ENCODE measurements at regions not wholly inside any gene's neighbourhood (a gene's known extent, or its start where the extent isn't known, plus 50 kb on each side); places are given as distances from the start of the nearest gene placed in this dataset.
A peak's percentile ranks its signal among the peaks of the same experiment; 100 is the strongest.
"Not testable (repeated sequence)": the region's sequence is repeated elsewhere in the genome, so short reads cannot be mapped to it uniquely, and the experiment has no call there.

GRCh38 chr2:87217741-87218410 is 196.2 kb upstream of the PLGLB1 start:
- peak; percentile 34 for TF ChIP-seq CTCF (IDR thresholded peaks at IDR 0.05; ENCODE audit: low read depth, low read length)
- H3K4me1 ChIP-seq (ENCODE audit: low read depth); DNase-seq (ENCODE audit: low read depth in 1 of 2, low spot score in 1 of 2); H3K4me3 ChIP-seq; H3K27me3 ChIP-seq; H3K36me3 ChIP-seq; H3K9me3 ChIP-seq (ENCODE audit: low read depth); H3K27ac ChIP-seq: not testable (repeated sequence)

- peak in 1 of 2 donors; percentile 69 for DNase-seq (ENCODE audit: low read depth in 1 of 2, low spot score in 1 of 2)
- H3K36me3 ChIP-seq; H3K9me3 ChIP-seq (ENCODE audit: low read depth); H3K4me3 ChIP-seq; H3K4me1 ChIP-seq (ENCODE audit: low read depth); H3K27me3 ChIP-seq; H3K27ac ChIP-seq: not testable (repeated sequence)
Observed at GRCh38 chr2:87220651-87221050, 199.0 kb upstream of the PLGLB1 start.

GRCh38 chr2:87222131-87222530 is 200.5 kb upstream of the PLGLB1 start:
- H3K4me1 ChIP-seq (ENCODE audit: low read depth); H3K9me3 ChIP-seq (ENCODE audit: low read depth); H3K27me3 ChIP-seq; H3K27ac ChIP-seq; H3K36me3 ChIP-seq; H3K4me3 ChIP-seq: not testable (repeated sequence)
- DNase-seq (ENCODE audit: low read depth in 1 of 2, low spot score in 1 of 2), result peak in 1 of 2 donors; percentile 16

- H3K4me3 ChIP-seq; H3K27ac ChIP-seq; DNase-seq (ENCODE audit: low read depth in 1 of 2, low spot score in 1 of 2): not testable (repeated sequence)
Observed at GRCh38 chr2:87223873-87224272, 202.2 kb upstream of the PLGLB1 start.

GRCh38 chr2:87229091-87229689 is 207.5 kb upstream of the PLGLB1 start:
- not testable (repeated sequence) for H3K36me3 ChIP-seq; H3K4me1 ChIP-seq (ENCODE audit: low read depth); H3K27ac ChIP-seq; H3K9me3 ChIP-seq (ENCODE audit: low read depth); H3K4me3 ChIP-seq; H3K27me3 ChIP-seq
- peak in 1 of 2 donors; percentile 43 for DNase-seq (ENCODE audit: low read depth in 1 of 2, low spot score in 1 of 2)
- peak; percentile 44 for TF ChIP-seq CTCF (IDR thresholded peaks at IDR 0.05; ENCODE audit: low read depth, low read length)

More at GRCh38 chr2:87223873-87224272, 202.2 kb upstream of the PLGLB1 start:
- H3K4me1 ChIP-seq (ENCODE audit: low read depth); H3K27me3 ChIP-seq; H3K9me3 ChIP-seq (ENCODE audit: low read depth); H3K36me3 ChIP-seq: not testable (repeated sequence)

- DNase-seq (ENCODE audit: low read depth in 1 of 2, low spot score in 1 of 2); H3K4me1 ChIP-seq (ENCODE audit: low read depth); H3K36me3 ChIP-seq; H3K27me3 ChIP-seq; H3K27ac ChIP-seq; H3K4me3 ChIP-seq; H3K9me3 ChIP-seq (ENCODE audit: low read depth): not testable (repeated sequence)
Observed at GRCh38 chr2:87229964-87230363, 208.3 kb upstream of the PLGLB1 start.

- not testable (repeated sequence) for DNase-seq (ENCODE audit: low read depth in 1 of 2, low spot score in 1 of 2); H3K27ac ChIP-seq; H3K36me3 ChIP-seq; H3K9me3 ChIP-seq (ENCODE audit: low read depth); H3K4me1 ChIP-seq (ENCODE audit: low read depth); H3K4me3 ChIP-seq; H3K27me3 ChIP-seq
Observed at GRCh38 chr2:87235333-87235981, 213.8 kb upstream of the PLGLB1 start.

- not testable (repeated sequence) for H3K27ac ChIP-seq; H3K4me1 ChIP-seq (ENCODE audit: low read depth); H3K4me3 ChIP-seq; H3K27me3 ChIP-seq; H3K9me3 ChIP-seq (ENCODE audit: low read depth); H3K36me3 ChIP-seq
- peak in 1 of 2 donors; percentile 5 for DNase-seq (ENCODE audit: low read depth in 1 of 2, low spot score in 1 of 2)
Observed at GRCh38 chr2:87237570-87238336, 216.1 kb upstream of the PLGLB1 start.
